Fibroblast of skin of left quadriceps (primary cell): ENCODE measurements at regions not wholly inside any gene's neighbourhood (a gene's known extent, or its start where the extent isn't known, plus 50 kb on each side); places are given as distances from the start of the nearest gene placed in this dataset.
"Not testable (repeated sequence)": the region's sequence is repeated elsewhere in the genome, so short reads cannot be mapped to it uniquely, and the experiment has no call there.

Source experiments
- DNase-seq, 2 experiments: peaks; one replicate each; pipeline ENCODE4 v3.0.0-alpha.2; 2013; ENCODE audit warnings: low read depth in 2 of 2

DNA sequence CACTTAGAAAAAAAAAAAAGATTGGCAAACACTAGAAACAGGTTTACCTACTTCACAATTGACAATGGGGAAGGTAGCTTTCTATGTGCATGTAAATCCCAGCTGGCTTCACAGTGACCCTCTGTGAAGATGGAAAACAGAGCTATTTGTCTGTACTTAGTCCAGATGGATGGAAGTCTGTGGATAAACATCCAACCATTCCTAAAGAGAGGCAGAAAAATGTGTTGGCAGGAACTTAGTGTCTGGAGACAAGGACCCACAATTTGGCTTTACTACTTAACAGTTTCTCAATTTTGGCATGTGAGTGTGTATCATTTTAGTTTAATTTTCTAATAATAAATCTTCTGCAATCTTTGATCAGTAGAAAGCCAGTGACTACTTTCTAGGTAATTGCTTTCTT, 154.4 kb downstream of the RAD51AP2 start:
- DNase-seq: no peak

GRCh38 chr2:17362956-17363355, 155.3 kb downstream of the RAD51AP2 start:
- DNase-seq: no peak

- no peak for DNase-seq
Measured at GRCh38 chr2:17355608-17356329, 162.5 kb downstream of the RAD51AP2 start.

- DNase-seq: no peak
Measured at GRCh38 chr2:17353263-17353662, 165.0 kb downstream of the RAD51AP2 start.

DNA sequence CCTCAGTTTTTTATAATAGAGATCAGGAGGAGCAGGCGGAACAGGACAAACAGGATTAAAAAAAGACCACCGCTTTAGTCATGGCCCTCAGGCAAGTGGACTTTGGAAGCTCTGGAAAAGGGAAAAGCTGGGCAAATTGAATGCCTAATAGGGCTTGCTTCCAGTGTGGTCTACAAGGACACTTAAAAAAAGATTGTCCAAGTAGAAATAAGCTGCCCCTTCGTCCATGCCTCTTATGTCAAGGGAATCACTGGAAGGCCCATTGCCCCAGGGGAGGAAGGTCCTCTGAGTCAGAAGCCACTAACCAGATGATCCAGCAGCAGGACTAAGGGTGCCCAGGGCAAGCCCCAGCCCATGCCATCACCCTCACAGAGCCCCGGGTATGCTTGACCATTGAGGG, 175.5 kb downstream of the RAD51AP2 start:
- not testable (repeated sequence) for DNase-seq

DNA sequence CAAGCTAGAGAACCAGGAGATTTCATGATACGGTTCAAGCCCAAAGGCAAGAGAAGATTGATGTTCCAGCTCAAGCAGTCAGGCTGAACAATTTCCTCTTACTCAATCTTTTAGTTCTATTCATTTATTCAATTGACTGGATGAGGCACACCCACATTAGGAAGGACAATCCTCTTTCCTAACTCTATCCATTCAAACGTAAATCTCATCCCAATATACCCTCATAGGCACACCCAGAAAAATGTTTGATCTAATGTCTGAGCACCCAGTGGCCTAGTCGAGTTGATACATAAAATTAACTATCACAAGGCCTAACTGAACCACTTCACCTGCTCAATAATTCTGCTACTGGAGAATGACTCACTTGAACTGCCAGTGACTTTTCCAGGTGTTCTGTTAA, 180.7 kb downstream of the RAD51AP2 start:
- no peak for DNase-seq

DNA sequence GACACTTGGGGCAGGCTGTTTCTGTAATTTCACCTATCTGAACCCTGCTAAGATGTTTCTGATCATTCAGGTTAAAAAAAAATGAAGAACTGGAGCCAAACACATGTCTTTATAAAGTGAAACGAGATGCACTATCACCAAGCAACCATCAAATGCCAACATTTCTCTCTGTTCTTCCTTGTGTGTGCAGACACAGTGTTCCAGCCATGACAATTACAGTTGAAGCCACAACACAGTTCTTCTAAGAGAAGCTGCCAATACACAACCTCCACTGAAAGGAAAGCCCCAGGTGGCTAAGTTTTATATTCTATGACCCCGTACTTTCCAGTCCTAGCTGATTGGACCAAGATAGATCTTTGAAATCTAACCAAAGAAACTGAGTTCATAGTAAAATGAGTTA, 181.8 kb downstream of the RAD51AP2 start:
- no peak for DNase-seq

- no peak for DNase-seq
Measured at GRCh38 chr2:17334300-17334699, 183.9 kb downstream of the RAD51AP2 start.

DNA sequence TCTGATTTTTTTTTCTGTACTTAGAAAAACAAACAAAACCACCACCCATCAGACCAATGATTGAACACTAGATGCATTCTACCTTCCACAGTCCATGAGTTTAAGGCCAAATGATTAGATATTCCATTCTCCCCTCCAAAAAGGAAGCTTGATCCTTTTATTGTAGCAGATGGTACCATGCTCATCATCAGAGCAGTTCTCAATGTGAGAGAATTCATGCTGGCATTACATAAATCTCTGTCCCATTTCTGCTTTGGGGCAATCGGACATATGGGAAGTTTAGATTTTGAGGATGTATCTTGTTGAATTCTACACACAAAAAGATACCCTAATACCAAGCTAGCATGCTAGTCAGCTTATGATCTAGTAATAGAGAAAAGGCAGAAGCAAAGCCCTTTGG, 186.6 kb downstream of the RAD51AP2 start:
- DNase-seq: no peak

- DNase-seq: no peak
Measured at GRCh38 chr2:17328161-17328560, 190.1 kb downstream of the RAD51AP2 start.

DNA sequence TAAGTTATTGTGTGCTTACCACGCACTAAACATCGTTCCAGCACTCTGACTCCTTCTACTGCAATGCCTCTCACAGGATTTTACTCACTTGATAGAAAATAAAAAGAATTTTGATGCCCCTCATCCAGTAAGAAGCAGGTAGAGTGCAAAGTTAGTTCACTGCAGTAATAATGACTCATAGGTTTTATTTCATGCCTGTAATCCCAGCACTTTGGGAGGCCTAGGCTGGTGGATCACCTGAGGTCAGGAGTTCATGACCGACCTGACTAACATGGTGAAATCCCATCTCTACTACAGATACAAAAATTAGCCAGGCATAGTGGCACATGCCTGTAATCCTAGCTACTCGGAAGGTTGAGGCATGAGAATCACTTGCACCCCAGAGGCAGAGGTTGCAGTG, 190.6 kb downstream of the RAD51AP2 start:
- no peak for DNase-seq

- DNase-seq: no peak
Measured at GRCh38 chr2:17326717-17327116, 191.5 kb downstream of the RAD51AP2 start.

DNA sequence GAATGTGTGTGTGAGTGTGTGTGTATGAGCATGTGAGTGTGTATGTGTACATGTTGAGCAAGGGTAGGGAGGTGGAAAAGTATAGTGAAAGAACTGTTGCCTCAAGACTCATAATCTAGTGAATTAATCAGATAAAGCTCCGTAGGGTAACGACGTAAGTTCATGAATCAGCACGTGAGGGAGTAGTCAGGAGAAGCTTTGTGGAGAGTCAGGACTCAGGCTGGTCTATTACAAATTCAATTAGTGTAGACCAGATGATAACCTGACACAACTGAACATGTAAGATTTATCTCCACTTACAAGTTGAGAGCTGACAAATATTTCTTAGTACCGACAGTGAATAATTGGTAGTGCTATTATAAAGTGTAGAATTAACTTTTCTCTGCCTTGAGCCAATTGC, 194.5 kb downstream of the RAD51AP2 start:
- DNase-seq: no peak

DNA sequence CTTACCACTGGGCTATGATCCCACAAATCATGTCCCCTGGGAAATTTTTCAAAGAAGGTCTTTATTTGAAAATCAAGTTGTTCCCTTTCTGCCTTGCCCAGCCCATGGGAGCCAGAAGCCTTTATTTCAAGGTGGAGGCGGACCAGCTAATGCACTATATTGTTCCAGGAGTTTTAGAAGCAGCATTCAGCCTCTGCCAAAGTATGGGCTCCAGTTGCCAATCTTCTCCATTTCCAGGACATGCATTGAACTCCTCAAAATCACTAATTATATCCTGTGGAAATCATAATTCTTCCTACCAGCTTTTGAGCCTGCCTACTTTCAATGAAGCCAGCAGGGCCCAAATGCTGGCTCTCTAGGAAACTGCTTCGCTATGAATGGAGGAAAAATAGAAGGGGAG, 195.8 kb downstream of the RAD51AP2 start:
- no peak for DNase-seq

DNA sequence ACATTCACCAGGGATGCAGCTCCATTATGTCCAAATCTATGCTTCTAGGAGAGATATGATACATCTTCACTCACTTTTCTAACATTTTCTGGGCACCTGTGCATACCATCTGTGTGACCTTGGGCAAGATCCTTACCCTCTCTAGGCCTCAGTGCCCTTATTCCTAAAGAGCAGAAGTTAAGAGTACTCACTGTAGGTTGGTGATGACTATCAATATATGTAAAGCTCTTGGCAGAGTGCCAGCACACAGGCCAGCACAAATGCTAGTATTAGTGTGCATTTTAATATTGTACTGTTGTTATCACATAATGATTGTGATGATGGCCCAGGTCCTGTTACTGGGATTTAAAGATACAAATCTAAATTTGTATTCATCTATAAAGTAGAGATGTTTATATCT, 199.2 kb downstream of the RAD51AP2 start:
- no peak for DNase-seq

DNA sequence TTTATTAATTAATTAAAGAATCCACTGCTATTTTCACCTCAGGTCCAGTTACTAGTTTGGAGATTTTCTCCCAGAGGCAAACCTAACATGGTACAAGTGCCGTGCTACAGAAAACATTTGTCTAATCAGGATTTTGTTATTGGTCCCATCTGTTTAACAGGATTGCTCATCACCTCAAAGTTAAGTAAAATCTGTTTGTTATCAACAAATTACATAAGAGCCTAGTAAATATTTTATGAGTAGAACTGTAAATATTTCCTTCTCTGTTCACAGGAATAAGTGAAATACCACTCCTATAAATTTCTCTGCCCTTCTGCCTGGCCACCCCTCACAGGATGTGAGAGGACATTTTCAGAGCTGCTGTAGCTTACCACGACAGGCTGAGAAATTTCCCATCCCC, 200.2 kb downstream of the RAD51AP2 start:
- DNase-seq: no peak

DNA sequence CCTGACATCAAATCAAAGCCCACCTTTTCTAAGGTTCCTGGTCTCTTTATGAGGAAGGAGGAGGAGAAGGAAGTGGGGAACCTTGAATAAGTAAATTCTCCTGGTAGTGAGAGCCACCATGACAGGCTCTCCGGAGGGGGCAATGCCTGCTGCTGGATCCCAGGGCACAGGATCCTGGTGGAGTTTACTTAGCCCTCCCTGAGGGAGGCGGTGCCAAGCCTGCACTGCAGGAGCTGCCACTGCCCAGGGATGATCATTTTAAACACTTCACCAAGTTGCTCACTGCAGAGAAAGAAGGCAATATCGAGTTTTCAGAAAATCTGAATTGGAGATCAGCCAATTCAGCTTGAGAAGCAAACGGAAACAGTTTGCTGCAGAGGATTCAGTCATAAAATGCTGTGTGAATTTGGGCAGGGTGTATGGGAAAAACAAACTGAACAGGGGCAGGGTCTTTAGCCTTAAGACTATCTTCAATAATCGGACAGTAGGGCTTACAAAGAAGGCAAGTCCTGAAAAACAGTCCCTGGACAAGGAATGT, 200.7 kb downstream of the RAD51AP2 start:
- no peak for DNase-seq

GRCh38 chr2:17313261-17313660, 205.0 kb downstream of the RAD51AP2 start:
- no peak for DNase-seq

DNA sequence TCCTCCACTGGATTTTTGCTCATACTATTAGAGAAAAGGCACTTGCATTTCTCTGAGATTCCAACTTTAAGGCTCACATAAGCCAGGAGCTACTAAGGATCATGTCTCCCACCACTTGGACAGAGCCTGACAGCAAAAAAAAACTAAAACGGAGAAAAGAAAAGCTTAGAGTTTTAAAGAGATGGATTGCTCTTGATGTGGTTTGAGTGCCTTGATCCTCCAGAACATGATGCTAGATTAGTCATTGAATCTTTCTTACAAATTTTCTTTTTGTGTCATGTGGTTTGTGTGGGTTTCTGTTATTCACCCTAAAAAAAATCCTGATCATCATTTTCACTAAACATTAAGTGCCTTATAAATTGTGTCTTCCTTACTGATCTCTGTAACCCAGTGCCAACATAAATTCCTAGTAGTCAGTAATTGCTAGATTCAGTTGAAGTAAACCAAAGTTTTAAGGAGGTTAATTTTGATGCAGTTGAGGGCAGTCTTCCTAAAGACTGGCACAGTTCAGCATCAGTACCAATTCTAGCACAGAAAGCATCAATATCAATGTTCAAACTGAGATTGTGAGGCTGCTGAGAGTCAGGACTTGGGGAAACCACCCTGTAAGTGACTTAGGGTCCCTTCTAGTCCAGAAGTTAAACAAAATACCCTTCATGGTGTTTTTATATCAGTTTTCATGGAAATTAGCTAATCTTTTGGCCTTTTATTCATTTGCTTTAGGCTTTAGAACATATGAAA, 206.3 kb downstream of the RAD51AP2 start:
- DNase-seq: peak in 1 of 2 experiments; percentile 13

DNA sequence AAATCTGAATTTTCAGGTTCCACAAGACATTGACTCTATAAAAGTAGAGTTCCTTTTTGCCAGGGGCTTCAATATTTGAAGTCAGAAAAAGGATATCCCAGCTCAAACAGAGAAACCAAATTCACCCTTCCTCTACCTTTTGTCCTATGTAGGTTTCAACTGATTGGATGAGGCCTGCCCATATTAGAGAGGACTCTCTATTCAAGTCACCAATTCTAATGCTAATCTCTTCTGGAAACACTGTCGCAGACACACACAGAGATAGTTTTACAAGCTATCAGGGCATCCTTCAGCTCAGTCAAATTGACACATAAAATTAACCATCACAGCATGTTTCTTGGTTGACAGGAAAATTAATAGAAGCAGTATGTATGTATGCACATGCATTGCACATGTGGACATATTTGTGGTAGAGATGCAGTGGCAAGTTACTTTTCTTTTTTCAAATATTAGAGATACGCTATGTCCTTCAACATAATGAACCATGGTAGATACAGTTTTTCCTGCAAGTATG, 207.1 kb downstream of the RAD51AP2 start:
- no peak for DNase-seq

DNA sequence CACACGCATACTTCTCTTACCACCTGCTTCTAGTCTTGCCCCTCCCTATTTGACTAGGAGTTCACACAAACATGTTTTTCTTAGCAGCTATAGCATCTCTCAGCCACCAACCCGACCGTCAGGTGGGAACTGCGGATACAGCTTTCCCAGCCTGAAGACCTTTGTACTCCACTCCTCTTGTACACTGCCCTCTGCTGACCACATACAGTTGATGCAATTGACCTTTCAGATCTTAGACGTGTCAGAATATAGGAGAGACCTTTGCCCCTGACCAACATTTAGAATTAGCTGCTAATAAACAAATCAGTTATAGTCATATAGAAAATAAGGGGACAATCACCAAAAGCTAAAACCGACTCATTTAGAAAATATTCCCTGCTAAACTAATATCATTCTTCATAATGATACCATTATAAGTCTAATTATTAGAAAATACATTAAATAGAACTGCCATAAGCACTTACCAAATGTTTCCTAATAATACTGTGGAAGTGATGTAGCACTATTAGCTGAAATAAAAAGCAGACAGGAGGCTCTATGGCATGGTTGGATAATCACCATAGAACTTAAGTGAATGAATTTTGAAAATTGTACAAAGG, 208.4 kb downstream of the RAD51AP2 start:
- DNase-seq: peak in 1 of 2 experiments; percentile 18

DNA sequence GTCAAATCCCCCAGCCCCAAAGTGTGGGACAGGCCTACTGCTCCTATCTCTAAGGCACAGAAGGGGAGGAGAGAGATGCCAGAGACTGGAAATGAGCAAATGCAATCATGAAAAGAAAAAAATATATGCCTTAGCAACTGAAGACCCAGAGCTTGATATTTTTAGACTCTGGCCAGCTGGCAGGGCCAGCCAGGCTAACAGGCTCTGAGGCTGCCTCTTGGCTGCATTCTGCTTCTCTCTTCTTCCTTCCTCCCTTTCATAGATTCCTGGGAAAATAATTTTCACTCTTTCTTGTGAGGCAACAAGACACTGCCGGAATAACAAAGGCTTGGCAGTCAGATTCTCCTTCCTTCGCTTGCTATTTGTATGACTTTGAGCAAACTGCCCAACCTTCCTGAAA, 209.1 kb downstream of the RAD51AP2 start:
- no peak for DNase-seq

GRCh38 chr2:17306706-17307105, 211.5 kb downstream of the RAD51AP2 start:
- DNase-seq: no peak
